ENCODE measurements at regions not wholly inside any gene's neighbourhood (a gene's known extent, or its start where the extent isn't known, plus 50 kb on each side); places are given as distances from the start of the nearest gene placed in this dataset.

DNA sequence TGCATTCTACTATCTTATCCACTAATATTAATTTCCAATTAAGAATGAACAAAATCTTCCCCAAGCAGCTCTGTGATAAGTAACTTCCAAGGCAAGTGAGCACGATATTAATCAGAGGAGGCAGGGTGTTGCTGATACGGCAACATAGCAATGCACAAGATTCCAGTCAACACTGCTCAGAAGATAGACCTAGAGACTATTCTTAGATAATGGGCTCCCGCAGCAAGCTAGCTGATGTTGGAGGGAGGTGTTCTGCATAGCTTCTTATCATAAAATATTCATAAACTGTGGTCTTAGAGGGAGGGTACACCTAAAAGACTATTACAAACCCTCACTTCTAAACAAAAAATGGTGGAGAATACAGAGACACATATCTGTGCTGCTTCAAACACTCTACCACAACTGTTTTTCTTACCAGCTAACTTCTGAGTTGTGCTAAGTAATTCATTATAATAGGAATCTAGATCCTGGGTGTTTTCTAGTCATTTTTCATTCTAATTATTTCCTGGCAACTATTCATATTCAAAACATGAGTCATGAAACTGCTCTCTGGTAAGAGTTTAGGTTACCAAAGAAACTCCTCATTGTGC lies 382.0 kb upstream of the SOX14 start:
- TF ChIP-seq, protein P1, sequence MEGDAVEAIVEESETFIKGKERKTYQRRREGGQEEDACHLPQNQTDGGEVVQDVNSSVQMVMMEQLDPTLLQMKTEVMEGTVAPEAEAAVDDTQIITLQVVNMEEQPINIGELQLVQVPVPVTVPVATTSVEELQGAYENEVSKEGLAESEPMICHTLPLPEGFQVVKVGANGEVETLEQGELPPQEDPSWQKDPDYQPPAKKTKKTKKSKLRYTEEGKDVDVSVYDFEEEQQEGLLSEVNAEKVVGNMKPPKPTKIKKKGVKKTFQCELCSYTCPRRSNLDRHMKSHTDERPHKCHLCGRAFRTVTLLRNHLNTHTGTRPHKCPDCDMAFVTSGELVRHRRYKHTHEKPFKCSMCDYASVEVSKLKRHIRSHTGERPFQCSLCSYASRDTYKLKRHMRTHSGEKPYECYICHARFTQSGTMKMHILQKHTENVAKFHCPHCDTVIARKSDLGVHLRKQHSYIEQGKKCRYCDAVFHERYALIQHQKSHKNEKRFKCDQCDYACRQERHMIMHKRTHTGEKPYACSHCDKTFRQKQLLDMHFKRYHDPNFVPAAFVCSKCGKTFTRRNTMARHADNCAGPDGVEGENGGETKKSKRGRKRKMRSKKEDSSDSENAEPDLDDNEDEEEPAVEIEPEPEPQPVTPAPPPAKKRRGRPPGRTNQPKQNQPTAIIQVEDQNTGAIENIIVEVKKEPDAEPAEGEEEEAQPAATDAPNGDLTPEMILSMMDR (conservative IDR thresholded peaks at IDR 0.05; ENCODE audit: low read length), result no peak
- TF ChIP-seq EZH2phosphoT487 (IDR thresholded peaks at IDR 0.05; ENCODE audit: borderline replicate concordance, low read depth, low read length), result no peak
